IMR-90 (cell line): ENCODE measurements at regions not wholly inside any gene's neighbourhood (a gene's known extent, or its start where the extent isn't known, plus 50 kb on each side); places are given as distances from the start of the nearest gene placed in this dataset.

Experiments
- BHLHE40 ChIP-seq: fragments of 150-350 bp; IDR thresholded peaks from 2 replicates; pipeline ENCODE4 v1.6.1; 2016; ENCODE audit warnings: mild to moderate bottlenecking, low read depth, low read length
- CEBPB ChIP-seq: IDR thresholded peaks from 2 replicates; pipeline ENCODE4 v1.6.1; 2012; ENCODE audit warnings: low read depth, low read length, improper control_type of control experiment
- CHD1 ChIP-seq: IDR thresholded peaks from 2 replicates; pipeline ENCODE4 v1.6.1; 2012; ENCODE audit warnings: low read depth, low read length, improper control_type of control experiment
- CTCF ChIP-seq: conservative IDR thresholded peaks from 2 replicates; pipeline ENCODE4 v1.5.1; 2012; ENCODE audit warnings: mild to moderate bottlenecking, low read depth, low read length, improper control_type of control experiment
- ELK1 ChIP-seq: fragments of 150-350 bp; IDR thresholded peaks from 2 replicates; pipeline ENCODE4 v1.6.1; 2016; ENCODE audit warnings: low read depth, mild to moderate bottlenecking, low read length, moderate library complexity, borderline replicate concordance
- FOS ChIP-seq: fragments of 150-350 bp; IDR thresholded peaks from 2 replicates; pipeline ENCODE4 v1.6.1; 2016; ENCODE audit warnings: low read depth, low read length
- MAFK ChIP-seq: IDR thresholded peaks from 2 replicates; pipeline ENCODE4 v1.6.1; 2012; ENCODE audit warnings: low read depth, low read length, improper control_type of control experiment
- POLR2A ChIP-seq: IDR thresholded peaks from 2 replicates; pipeline ENCODE4 v1.6.1; 2012; ENCODE audit warnings: mild to moderate bottlenecking, low read depth, low read length
- RAD21 ChIP-seq: IDR thresholded peaks from 2 replicates; pipeline ENCODE4 v1.6.1; 2012; ENCODE audit warnings: low read length, improper control_type of control experiment
- RCOR1 ChIP-seq: IDR thresholded peaks from 2 replicates; pipeline ENCODE4 v1.6.1; 2012; ENCODE audit warnings: mild to moderate bottlenecking, low read length, improper control_type of control experiment; ENCODE audit not compliant: insufficient replicate concordance
- SMC3 ChIP-seq: fragments of 150-350 bp; IDR thresholded peaks from 2 replicates; pipeline ENCODE4 v1.6.1; 2016; ENCODE audit warnings: low read depth, mild to moderate bottlenecking, antibody characterized with exemption, low read length, moderate library complexity

- TF ChIP-seq RCOR1 (no peak), CTCF (no peak), MAFK (no peak), POLR2A (no peak), SMC3 (no peak), BHLHE40 (no peak), ELK1 (no peak), RAD21 (no peak), CHD1 (no peak), CEBPB (no peak), FOS (no peak)
These were observed 372.1 kb upstream of the MEX3C start for GRCh38 chr18:51569561-51569960.
